HG02840 (cell line): ENCODE measurements at regions not wholly inside any gene's neighbourhood (a gene's known extent, or its start where the extent isn't known, plus 50 kb on each side); places are given as distances from the start of the nearest gene placed in this dataset.
"Not testable (repeated sequence)": the region's sequence is repeated elsewhere in the genome, so short reads cannot be mapped to it uniquely, and the experiment has no call there.

Experiments
- ATAC-seq: cut with Tn5 transposase; IDR thresholded peaks from one replicate; pipeline ENCODE4 v1.9.1; 2021; ENCODE audit warnings: mild to moderate bottlenecking, moderate library complexity, moderate number of reproducible peaks; ENCODE audit not compliant: unreplicated experiment, low FRiP score

DNA sequence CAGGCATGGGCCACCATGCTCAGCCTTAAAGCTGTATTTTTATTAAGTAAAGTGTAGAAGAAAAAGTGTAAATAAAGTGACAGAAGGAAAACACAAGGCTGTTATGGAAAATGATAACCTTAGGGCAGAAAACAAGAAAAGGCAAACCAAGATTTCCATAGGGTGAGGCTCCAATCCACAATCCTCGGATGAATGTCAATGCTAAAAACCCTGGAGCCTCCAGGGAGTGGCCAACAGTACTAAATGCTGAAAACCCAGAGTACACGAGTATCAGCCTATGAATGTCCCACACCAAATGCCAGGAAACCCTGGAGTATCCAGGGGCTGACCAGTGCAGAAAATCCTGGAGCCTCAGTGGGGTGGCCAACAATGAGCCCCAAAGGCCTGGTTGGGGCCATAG is 292.6 kb downstream of the RPIA start:
- not testable (repeated sequence) for ATAC-seq

DNA sequence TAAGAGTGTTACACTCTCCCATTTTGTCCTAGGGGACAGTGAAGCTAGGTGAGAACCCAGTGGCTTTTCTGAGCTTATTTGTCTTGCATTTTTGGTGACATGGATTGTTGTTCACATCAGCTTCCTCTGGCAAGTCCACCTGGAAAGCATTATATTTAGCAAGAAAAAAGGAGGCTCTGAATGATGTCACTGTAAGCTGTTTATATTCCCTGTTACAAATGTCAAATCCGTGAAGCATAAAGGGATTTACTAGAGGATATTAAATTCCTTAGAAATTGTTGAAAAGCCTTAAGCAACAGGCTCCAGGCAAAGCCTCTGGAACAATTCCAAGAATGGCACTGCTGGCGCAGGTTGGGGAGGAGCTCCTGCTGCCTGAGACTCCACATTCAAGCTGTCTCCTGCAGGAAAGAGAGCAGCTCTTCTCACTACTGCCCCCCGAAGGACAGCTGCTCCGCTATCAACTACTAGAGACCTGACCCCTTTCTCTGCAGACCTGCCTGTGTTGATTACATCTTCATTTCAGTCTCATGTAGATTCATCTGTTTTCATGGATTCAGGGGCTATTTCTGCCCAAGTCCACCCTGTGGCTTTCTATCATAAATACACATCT is 295.4 kb downstream of the RPIA start:
- ATAC-seq = not testable (repeated sequence)

- not testable (repeated sequence) for ATAC-seq
These were observed 297.1 kb downstream of the RPIA start for GRCh38 chr2:88988617-88989016.

DNA sequence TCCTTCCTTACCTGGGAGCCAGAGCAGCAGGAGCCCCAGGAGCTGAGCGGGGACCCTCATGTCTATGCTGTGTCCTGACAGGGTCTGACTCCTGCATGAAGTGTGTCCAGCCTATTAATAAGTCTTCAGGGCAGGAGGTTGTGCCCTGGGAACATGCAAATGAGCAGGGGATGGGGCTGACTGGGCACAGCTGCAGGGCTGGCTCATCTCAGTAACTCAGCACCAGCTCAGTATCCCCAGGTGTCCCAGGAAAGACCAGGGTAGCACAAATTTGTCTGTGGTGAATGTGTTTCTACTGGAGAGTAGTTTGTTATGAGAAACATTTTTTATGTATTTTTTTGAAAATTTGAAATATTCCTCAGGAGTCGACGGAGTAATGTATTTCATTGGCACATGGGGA is 301.3 kb downstream of the RPIA start:
- not testable (repeated sequence) for ATAC-seq

GRCh38 chr2:88994856-88995255 is 303.4 kb downstream of the RPIA start:
- not testable (repeated sequence) for ATAC-seq

DNA sequence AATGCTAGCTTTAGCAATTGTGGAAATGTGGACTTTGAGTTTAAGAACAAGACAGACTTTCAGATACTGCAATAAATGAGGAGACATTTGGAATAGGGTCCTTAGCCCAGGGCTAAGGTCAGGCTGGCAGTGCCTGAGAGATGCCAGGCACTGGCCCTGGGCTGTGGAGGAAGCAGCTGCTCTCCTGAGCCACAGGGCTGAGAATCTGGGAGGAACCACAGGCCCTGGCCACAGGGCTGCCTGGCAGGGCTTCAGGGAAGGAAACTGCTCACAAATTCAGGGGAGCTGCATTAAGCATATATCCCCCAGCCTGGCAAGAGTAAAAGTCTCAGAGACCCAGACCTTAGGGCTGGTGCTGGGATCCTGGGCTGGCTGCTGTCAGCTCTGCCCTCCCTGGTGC is 305.1 kb downstream of the RPIA start:
- ATAC-seq = not testable (repeated sequence)

- ATAC-seq = no peak
These were observed 307.9 kb downstream of the RPIA start for GRCh38 chr2:88999365-88999764.

- no peak for ATAC-seq
These were observed 308.8 kb downstream of the RPIA start for GRCh38 chr2:89000235-89000634.

GRCh38 chr2:89004238-89004637 is 312.8 kb downstream of the RPIA start:
- not testable (repeated sequence) for ATAC-seq

DNA sequence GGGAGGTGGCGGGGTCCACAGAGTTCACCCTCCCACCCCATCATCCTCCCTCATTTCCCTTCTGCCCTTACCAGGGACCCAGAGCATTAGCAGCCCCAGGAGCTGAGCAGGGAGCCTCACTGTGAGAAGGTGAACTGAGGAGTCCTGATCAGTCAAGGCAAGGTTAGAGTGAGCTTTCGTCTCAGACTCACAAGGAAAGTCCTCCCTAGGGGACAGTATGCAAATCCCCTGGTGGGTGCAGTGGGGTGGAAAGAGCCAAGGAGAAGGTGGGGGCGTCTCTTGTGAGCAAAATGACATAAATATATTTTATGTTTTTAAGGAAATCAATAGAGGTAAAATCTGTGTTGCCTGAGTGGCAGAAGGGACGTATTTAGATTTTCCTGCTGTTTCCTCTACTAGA is 329.1 kb downstream of the RPIA start:
- ATAC-seq = not testable (repeated sequence)

DNA sequence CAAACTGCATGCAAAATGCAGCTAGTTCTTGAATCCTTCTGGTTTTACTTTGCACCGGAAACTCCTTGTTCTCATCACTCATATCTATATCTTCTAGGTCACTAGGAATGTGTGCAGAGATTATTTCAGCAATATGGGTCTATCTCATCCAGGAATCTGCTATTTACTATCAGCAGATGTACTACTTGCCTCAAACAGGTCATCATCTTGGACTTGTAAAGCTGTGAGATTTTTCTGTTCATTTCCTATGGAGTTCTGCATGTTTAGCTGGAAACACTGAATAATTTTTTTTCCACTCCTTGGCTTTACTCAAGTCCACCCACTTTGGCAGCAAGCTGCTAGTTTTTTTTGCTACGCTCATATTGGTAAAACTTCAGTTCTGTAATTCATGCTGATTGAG is 334.8 kb downstream of the RPIA start:
- ATAC-seq = not testable (repeated sequence)

GRCh38 chr2:89027115-89027514 is 335.6 kb downstream of the RPIA start:
- not testable (repeated sequence) for ATAC-seq

DNA sequence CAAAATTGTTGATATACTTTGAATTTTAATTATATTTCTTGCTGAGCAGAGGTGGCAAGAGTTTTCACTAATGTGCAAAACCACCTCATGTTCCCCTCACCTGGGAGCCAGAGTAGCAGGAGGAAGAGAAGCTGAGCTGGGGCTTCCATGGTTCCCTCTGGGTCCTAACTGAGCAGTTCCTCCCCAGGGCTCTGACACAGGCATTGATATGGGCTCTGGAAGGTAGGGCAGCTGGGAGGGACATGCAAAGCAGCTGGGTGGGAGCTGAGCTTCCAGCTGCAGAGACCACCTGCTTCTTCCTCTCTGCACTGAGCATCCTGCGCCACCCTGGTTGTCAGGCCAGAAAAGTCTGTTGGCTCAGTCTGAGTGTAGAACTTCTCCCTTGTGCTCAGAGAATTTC is 336.1 kb downstream of the RPIA start:
- not testable (repeated sequence) for ATAC-seq

DNA sequence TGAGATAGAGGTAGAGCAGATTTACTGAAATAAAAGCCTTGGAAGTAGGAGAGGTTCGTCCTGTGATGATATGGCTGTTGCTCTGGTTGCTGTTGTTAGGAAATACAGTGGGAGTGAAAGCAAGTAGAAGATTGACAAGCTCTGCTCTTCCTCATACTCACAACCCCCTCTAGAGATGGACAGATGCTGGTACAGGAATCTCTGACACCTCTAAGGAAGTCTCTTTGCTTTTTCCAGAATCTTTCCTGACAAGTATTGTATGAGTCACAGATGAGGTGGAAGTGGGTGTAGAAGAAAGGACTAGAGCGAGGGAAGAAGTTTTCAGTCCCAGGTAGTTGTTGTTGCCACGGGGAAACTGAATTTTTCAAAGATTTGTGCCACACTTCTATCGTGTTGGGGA is 337.8 kb downstream of the RPIA start:
- not testable (repeated sequence) for ATAC-seq

DNA sequence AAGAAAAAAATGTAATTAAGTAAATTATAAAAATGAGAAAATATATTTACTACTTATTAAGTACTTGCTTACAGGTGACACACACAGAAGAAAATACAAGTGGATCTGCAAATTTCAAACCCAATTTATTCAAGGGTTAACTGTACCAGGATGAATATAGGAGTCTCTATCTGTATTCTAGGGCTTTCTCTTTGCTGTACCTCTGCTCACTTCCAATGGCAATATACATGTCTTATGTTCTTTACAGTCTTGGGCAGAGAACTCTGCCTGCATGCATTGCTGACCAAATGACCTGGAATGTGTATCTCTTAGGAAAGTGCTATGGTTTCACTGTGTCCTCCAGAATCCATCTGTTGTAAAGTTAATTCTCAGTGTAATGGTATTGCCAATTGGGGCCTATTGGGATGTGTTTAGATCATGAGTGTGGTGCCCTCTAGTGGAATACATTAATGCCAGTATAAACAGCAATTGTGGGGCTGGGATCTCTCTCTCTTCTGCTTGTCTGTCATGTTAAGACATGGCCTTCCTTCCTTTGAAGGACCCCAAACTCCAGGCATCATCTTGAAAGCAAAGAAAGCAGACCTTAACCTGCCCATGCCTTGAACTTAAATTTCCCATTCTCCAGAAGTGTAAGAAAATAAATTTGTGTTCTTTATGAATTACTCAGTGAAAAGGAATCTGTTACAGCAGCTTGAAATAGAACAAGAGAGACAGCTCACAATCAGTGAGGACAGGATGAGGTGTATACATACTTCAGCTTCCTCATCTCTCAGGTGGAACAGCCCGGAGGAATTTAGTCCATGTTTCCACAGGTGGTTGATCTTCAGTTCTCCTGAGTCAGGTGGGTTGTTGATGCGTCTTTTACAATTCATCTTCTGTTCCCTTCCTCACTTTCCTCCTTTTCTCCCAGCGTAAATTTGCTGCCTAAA is 356.9 kb downstream of the RPIA start:
- ATAC-seq = not testable (repeated sequence)

DNA sequence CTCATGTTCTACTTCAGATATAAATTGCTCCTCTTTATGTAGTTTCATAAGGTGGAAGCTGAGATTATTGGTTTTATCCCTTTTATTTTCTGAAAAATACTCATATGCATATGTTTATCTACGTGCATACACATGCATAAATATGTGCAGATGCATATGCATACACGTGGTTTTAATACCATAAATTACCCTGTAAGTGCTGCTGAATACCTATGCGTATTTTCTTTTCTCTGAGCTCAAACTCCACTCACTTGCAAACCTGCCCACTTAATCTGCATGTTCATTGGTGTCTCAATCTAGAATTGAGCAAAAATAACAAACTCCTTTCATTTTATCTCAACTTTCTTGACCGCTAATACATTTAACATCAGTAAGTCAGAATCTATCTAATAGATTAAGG is 367.1 kb downstream of the RPIA start:
- not testable (repeated sequence) for ATAC-seq

DNA sequence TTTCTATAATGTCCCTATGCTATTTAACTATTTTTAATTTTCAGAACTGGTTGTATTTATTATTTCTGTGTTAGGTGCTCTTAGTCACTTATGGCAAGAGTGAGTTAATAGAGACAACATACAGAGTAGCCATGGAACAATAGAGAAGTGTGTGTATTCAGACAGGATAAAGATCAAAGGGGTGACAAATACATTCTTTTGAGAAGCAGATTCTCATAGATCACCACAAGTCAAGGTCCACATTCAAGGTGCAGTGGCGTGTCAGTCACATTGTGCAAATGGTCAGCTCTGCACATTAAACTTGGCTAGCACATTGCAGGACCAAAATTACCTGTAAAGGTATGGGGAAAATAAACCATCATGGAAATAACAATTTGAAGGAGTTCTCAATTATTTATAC is 369.7 kb downstream of the RPIA start:
- ATAC-seq = not testable (repeated sequence)

GRCh38 chr2:89076771-89077170 is 385.3 kb downstream of the RPIA start:
- ATAC-seq = not testable (repeated sequence)

- not testable (repeated sequence) for ATAC-seq
These were observed 401.4 kb downstream of the RPIA start for GRCh38 chr2:89092911-89093310.

DNA sequence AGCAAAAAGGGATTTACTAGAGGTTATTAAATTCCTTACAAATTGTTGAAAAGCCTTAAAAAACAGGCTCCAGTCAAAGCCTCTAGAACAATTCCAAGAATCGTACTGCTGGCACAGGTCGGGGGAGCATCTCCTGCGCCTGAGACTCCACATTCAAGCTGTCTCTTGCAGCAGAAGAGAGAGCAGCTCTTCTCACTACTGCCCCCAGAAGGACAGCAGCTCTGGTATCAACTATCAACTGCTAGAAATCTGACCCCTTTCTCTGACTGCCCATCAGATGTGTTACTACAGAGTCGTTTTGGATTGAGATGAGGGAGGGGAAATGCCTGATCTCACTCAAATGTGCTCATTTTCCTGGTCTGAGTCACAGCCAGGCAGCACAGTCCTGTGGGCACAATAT is 403.6 kb downstream of the RPIA start:
- not testable (repeated sequence) for ATAC-seq

GRCh38 chr2:89102587-89102986 is 411.1 kb downstream of the RPIA start:
- ATAC-seq = not testable (repeated sequence)
